ENCODE measurements at regions not wholly inside any gene's neighbourhood (a gene's known extent, or its start where the extent isn't known, plus 50 kb on each side); places are given as distances from the start of the nearest gene placed in this dataset.

DNA sequence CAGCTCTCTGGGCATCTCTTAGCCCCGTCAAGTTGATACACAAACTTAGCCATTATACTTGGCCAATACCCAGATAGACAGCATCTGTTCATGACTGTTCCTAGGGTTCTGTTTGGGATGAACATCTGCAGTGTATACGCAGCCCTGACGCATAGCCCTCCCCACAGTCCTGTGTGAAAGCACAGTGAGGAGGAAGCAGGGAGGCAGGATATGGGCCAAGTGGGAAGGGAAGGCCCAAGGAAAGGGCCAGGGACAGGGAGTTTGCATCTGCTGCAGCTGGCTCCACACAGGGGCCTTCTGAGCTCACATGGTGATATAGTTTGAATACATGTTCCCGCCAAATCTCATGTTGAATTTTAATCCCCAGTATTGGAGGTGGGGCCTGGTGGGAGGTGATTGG, 80.2 kb downstream of the CMPK2 start:
- TF ChIP-seq, protein P1, sequence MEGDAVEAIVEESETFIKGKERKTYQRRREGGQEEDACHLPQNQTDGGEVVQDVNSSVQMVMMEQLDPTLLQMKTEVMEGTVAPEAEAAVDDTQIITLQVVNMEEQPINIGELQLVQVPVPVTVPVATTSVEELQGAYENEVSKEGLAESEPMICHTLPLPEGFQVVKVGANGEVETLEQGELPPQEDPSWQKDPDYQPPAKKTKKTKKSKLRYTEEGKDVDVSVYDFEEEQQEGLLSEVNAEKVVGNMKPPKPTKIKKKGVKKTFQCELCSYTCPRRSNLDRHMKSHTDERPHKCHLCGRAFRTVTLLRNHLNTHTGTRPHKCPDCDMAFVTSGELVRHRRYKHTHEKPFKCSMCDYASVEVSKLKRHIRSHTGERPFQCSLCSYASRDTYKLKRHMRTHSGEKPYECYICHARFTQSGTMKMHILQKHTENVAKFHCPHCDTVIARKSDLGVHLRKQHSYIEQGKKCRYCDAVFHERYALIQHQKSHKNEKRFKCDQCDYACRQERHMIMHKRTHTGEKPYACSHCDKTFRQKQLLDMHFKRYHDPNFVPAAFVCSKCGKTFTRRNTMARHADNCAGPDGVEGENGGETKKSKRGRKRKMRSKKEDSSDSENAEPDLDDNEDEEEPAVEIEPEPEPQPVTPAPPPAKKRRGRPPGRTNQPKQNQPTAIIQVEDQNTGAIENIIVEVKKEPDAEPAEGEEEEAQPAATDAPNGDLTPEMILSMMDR (conservative IDR thresholded peaks at IDR 0.05; ENCODE audit: low read length), result no peak
- TF ChIP-seq EZH2phosphoT487 (IDR thresholded peaks at IDR 0.05; ENCODE audit: borderline replicate concordance), result no peak

All from Loucy (cell line).